ENCODE measurements at regions not wholly inside any gene's neighbourhood (a gene's known extent, or its start where the extent isn't known, plus 50 kb on each side); places are given as distances from the start of the nearest gene placed in this dataset.

GRCh38 chr3:86420990-86421739 is 569.8 kb downstream of the VGLL3 start:
- Histone ChIP-seq H3K4me1 (ENCODE audit: control insufficient read depth, extremely low read depth, insufficient read depth, low read length) (no peaks in the 10 kb centered on the region), H3K27me3 (ENCODE audit: control insufficient read depth, insufficient read depth, low read length) (no peaks in the 10 kb centered on the region), H3K9me3 (ENCODE audit: control insufficient read depth, insufficient read depth, low read depth, low read length) (no peaks in the 10 kb centered on the region), H3K36me3 (ENCODE audit: control insufficient read depth, insufficient read depth, low read length) (no peaks in the 10 kb centered on the region), H3K4me3 (replicated peaks in 1 of 4; ENCODE audit: control extremely low read depth in 1 of 4, insufficient read depth in 1 of 4, low read depth in 3 of 4, low read length in 4 of 4) (no peak overlapping the region), H3K79me2 (ENCODE audit: control insufficient read depth, insufficient read depth, low read length) (no peaks in the 10 kb centered on the region), H4K20me1 (ENCODE audit: control insufficient read depth, extremely low read depth, insufficient read depth, low read length) (no peaks in the 10 kb centered on the region), H3K27ac (ENCODE audit: insufficient read depth, low read length) (no peak overlapping the region), H3K9ac (ENCODE audit: insufficient read depth, low read length) (no peak overlapping the region), H3K4me2 (ENCODE audit: extremely low read depth, insufficient read depth, low read length) (no peak overlapping the region), H2AFZ (ENCODE audit: low read length) (no peak overlapping the region)
- DNase-seq (ENCODE audit: low read depth in 2 of 2): no peak
- no peak for TF ChIP-seq EZH2 (IDR thresholded peaks at IDR 0.05; ENCODE audit: low read length, missing control alignments)
- TF ChIP-seq CTCF (conservative IDR thresholded peaks at IDR 0.05 in 1 of 2, IDR thresholded peaks at IDR 0.05 in 1 of 2; ENCODE audit: low read depth in 1 of 2, low read length in 2 of 2): no peak

DNA sequence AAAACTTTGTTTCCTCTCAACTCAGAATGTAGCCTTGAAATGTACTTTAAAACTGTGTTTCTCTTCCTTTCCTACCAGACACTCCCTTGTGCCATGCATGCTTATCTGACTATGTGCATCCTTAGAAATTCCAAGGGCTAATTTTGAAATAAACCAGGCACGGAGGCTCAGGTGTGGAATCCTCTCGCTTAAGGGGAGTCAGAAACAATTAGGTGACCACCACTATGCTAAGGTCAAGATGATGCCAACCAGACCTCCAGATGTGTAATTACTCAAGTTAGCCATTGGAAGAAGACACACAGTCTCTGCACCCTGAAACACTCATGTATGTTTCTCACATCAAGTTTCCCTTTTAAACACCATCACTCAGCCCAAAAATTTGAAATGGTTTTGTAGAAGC is 572.1 kb downstream of the VGLL3 start:
- Histone ChIP-seq H3K27me3 (ENCODE audit: control insufficient read depth, insufficient read depth, low read length) (no peaks in the 10 kb centered on the region), H3K27ac (ENCODE audit: insufficient read depth, low read length) (no peak overlapping the region), H3K79me2 (ENCODE audit: control insufficient read depth, insufficient read depth, low read length) (no peaks in the 10 kb centered on the region), H4K20me1 (ENCODE audit: control insufficient read depth, extremely low read depth, insufficient read depth, low read length) (no peaks in the 10 kb centered on the region), H2AFZ (ENCODE audit: low read length) (no peak overlapping the region), H3K4me2 (ENCODE audit: extremely low read depth, insufficient read depth, low read length) (no peak overlapping the region), H3K4me3 (replicated peaks in 1 of 4; ENCODE audit: control extremely low read depth in 1 of 4, insufficient read depth in 1 of 4, low read depth in 3 of 4, low read length in 4 of 4) (no peak overlapping the region), H3K9ac (ENCODE audit: insufficient read depth, low read length) (no peak overlapping the region), H3K4me1 (ENCODE audit: control insufficient read depth, extremely low read depth, insufficient read depth, low read length) (no peaks in the 10 kb centered on the region), H3K9me3 (ENCODE audit: control insufficient read depth, insufficient read depth, low read depth, low read length) (no peaks in the 10 kb centered on the region), H3K36me3 (ENCODE audit: control insufficient read depth, insufficient read depth, low read length) (no peaks in the 10 kb centered on the region)
- TF ChIP-seq EZH2 (IDR thresholded peaks at IDR 0.05; ENCODE audit: low read length, missing control alignments) (no peak), CTCF (conservative IDR thresholded peaks at IDR 0.05 in 1 of 2, IDR thresholded peaks at IDR 0.05 in 1 of 2; ENCODE audit: low read depth in 1 of 2, low read length in 2 of 2) (no peak)
- DNase-seq (ENCODE audit: low read depth in 2 of 2): no peak

GRCh38 chr3:86416334-86416733 is 574.6 kb downstream of the VGLL3 start:
- Histone ChIP-seq H3K4me1 (ENCODE audit: control insufficient read depth, extremely low read depth, insufficient read depth, low read length) (no peaks in the 10 kb centered on the region), H3K36me3 (ENCODE audit: control insufficient read depth, insufficient read depth, low read length) (no peaks in the 10 kb centered on the region), H4K20me1 (ENCODE audit: control insufficient read depth, extremely low read depth, insufficient read depth, low read length) (no peaks in the 10 kb centered on the region), H3K27me3 (ENCODE audit: control insufficient read depth, insufficient read depth, low read length) (no peaks in the 10 kb centered on the region), H3K9me3 (ENCODE audit: control insufficient read depth, insufficient read depth, low read depth, low read length) (no peaks in the 10 kb centered on the region), H3K27ac (ENCODE audit: insufficient read depth, low read length) (no peak overlapping the region), H3K9ac (ENCODE audit: insufficient read depth, low read length) (no peak overlapping the region), H3K4me3 (replicated peaks in 1 of 4; ENCODE audit: control extremely low read depth in 1 of 4, insufficient read depth in 1 of 4, low read depth in 3 of 4, low read length in 4 of 4) (no peak overlapping the region), H3K79me2 (ENCODE audit: control insufficient read depth, insufficient read depth, low read length) (no peaks in the 10 kb centered on the region), H2AFZ (ENCODE audit: low read length) (no peak overlapping the region), H3K4me2 (ENCODE audit: extremely low read depth, insufficient read depth, low read length) (no peak overlapping the region)
- DNase-seq (ENCODE audit: low read depth in 2 of 2): peak in 1 of 2 donors; percentile 25
- TF ChIP-seq CTCF (conservative IDR thresholded peaks at IDR 0.05 in 1 of 2, IDR thresholded peaks at IDR 0.05 in 1 of 2; ENCODE audit: low read depth in 1 of 2, low read length in 2 of 2) (no peak), EZH2 (IDR thresholded peaks at IDR 0.05; ENCODE audit: low read length, missing control alignments) (no peak)
